ENCODE measurements at regions not wholly inside any gene's neighbourhood (a gene's known extent, or its start where the extent isn't known, plus 50 kb on each side); places are given as distances from the start of the nearest gene placed in this dataset.
A peak's percentile ranks its signal among the peaks of the same experiment; 100 is the strongest.

DNA sequence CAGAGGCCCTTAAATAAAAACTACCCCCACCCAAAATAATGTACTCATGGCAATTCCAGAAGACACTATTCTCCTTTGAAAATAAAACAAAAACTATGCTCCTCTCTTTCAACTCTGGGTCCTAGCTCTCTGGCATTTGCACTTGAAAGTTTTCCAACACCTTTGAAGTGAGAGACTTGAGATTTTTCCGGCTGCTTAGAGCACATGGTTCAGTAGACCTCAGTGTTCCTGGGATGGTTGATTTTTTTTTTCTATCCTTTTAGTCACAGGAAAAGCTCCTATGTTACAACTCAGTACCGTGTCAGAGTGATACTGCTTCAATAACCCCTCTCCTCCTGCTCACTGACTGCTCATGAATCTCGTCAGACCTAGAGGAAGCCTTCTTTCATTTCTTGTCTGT is 118.3 kb upstream of the TUSC7 start:
- DNase-seq (ENCODE audit: extremely low read depth, low read depth) = no peak
- TF ChIP-seq, protein P1, sequence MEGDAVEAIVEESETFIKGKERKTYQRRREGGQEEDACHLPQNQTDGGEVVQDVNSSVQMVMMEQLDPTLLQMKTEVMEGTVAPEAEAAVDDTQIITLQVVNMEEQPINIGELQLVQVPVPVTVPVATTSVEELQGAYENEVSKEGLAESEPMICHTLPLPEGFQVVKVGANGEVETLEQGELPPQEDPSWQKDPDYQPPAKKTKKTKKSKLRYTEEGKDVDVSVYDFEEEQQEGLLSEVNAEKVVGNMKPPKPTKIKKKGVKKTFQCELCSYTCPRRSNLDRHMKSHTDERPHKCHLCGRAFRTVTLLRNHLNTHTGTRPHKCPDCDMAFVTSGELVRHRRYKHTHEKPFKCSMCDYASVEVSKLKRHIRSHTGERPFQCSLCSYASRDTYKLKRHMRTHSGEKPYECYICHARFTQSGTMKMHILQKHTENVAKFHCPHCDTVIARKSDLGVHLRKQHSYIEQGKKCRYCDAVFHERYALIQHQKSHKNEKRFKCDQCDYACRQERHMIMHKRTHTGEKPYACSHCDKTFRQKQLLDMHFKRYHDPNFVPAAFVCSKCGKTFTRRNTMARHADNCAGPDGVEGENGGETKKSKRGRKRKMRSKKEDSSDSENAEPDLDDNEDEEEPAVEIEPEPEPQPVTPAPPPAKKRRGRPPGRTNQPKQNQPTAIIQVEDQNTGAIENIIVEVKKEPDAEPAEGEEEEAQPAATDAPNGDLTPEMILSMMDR (IDR thresholded peaks at IDR 0.05; ENCODE audit: low read depth, low read length) = no peak

DNA sequence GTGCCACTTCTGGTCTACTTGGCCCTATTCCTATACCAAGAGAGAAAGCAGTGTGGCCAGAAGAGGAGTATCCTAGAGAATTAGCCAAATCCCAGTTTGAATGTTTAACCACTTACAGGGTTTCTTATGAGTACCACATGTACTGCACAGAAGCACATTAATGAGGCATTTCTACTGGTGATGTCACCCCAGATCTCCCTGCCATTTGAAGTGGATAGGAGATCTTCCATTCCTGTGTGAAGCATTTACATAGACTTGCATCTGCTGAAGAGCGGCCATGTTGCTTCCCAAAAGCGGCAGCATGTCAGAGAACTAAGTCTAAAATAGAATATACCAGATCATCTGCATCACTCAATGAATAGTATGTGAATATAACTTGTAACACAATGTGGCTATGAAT is 108.4 kb upstream of the TUSC7 start:
- no peak for DNase-seq (ENCODE audit: extremely low read depth, low read depth)
- TF ChIP-seq, protein P1 (IDR thresholded peaks at IDR 0.05; ENCODE audit: low read depth, low read length) = no peak

DNA sequence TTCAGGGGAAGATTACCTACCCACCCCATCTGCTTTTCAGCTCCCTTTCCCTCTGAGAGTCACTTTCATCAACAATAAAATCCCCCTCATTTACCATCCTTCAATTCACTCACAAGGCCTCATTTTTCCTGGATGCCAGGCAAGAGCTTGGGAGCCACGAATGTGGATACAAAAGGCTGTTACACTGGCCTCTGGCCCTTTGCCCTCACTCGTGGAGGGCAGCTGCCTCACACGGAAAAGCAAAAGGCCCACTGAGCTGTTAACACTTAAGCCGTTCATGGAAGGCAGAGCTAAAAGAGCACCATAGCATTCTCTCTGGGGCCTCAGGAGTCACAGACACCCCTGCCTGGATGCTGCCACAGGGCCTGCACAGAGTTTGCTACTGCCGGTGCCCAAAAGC is 102.4 kb upstream of the TUSC7 start:
- TF ChIP-seq, protein P1 (IDR thresholded peaks at IDR 0.05; ENCODE audit: low read depth, low read length) = no peak
- DNase-seq (ENCODE audit: extremely low read depth, low read depth) = no peak

DNA sequence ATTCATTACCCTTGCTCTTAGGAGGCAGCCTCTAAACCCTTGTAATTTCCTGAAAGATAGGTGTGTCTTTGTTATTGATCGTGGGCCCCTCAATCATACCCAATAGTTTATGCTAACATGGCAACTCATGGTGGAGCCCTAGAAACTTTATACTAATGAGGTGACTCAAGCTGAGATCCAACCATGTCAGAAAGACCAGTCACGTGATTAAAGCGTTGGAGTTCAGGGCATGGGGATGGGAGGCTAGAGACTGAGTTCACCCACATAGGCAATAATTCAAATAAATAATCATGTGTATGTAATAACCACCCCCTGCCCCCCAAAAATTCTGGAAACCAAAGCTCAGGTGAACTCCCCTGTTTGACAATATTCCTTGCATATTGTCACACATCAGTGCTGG is 99.5 kb upstream of the TUSC7 start:
- TF ChIP-seq, protein P1 (IDR thresholded peaks at IDR 0.05; ENCODE audit: low read depth, low read length) = no peak
- no peak for DNase-seq (ENCODE audit: extremely low read depth, low read depth)

DNA sequence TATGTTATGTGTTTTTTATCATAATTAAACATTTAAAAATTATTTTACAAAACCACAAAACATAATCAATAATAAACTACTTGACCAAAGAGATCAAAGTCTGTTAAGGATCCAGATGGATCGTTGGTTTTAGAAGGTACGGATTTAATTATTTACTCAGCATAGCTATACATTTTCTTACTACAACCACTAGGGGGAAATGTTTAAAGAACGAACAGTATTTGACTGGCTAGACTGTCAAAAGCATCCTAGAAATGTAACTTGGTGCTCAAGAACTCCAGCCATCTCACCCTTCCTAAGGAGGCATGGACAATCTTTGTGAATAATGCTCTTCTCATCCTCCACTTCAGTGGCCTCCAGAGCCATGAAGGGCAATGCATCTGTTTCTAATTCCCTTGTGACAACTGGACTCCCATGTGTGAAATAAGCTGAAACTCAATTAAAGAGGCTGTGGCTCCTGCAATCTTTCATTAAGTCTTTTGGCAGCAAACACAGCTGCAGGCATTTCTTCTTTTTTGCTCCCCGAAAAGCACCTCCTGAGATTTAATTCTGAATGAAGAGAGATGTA is 94.7 kb upstream of the TUSC7 start:
- DNase-seq (ENCODE audit: extremely low read depth, low read depth) = no peak
- TF ChIP-seq, protein P1 (IDR thresholded peaks at IDR 0.05; ENCODE audit: low read depth, low read length) = peak; percentile 3

DNA sequence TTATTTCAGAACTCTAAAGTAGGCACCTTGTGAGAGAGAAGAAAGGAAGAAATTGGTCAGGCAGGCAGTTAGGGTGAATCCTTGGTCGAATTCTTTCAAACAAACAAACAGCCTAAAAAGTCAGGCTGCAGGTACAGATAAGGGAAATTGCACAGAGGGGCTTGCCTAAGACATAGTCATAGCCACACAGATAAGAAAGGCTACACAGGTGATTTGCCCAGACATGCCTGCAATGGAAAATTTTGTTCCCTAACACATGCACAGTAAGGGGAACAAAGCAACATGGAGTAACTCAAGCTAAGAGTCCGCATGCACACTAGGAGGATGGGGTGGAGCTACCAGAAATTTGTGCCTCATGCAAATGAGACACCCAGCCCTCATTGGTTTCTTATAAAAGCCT is 91.4 kb upstream of the TUSC7 start:
- no peak for DNase-seq (ENCODE audit: extremely low read depth, low read depth)
- TF ChIP-seq, protein P1 (IDR thresholded peaks at IDR 0.05; ENCODE audit: low read depth, low read length) = no peak

DNA sequence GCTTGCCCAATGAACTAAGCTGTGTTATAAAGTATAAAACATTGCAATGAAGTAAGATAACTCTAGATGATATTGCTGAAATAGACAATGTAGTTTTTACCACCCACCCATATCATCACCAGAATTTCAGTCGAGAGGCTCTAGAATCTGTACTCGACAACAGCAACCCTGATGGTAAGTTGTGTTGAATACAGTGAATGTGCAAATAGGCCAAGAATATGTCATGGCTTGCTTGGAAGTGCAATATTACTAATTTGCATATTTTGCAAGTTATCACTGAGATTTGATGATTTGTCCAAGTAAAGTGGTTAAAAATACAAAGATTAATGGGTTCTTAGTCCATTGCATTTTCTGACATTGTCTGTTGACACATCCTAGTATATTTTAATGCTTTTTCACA is 90.6 kb upstream of the TUSC7 start:
- no peak for DNase-seq (ENCODE audit: extremely low read depth, low read depth)
- TF ChIP-seq, protein P1 (IDR thresholded peaks at IDR 0.05; ENCODE audit: low read depth, low read length) = no peak
